ENCODE measurements at regions not wholly inside any gene's neighbourhood (a gene's known extent, or its start where the extent isn't known, plus 50 kb on each side); places are given as distances from the start of the nearest gene placed in this dataset.

GRCh38 chr3:168498194-168498593 lies 402.5 kb upstream of the GOLIM4 start:
- POLR2A ChIA-PET, result no interaction called here
- Mint-ChIP-seq H3K4me1 (ENCODE audit: low read depth) (no peaks in the 10 kb centered on the region), H3K9me3 (ENCODE audit: insufficient read depth) (no peaks in the 10 kb centered on the region), H3K4me3 (no peak overlapping the region), H3K36me3 (ENCODE audit: low read depth) (no peaks in the 10 kb centered on the region), H3K27me3 (ENCODE audit: low read depth) (no peaks in the 10 kb centered on the region), H3K27ac (no peak overlapping the region)
- ATAC-seq, result no peak
- no peak for DNase-seq
- CTCF ChIA-PET, result no interaction called here

DNA sequence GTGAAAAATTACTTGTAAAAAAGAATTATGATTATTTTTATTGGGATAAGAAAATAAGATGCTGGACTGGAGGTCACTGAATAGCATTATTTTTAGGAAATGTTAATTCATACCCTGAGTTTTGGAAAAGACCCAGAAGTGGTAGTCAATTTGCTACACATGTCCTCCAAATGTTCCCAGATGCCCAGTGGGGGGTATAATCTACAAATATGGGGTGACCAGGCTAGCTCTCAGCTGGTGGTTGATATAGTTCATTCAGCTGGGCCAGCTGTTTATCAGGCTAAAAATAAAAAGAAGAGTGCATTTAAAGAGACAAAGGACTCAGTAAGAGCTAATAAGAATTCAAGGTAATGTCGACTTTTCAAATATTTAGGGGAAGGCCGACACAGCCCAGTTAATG lies 402.0 kb upstream of the GOLIM4 start:
- H3K27ac Mint-ChIP-seq, result no peak overlapping the region
- H3K4me1 Mint-ChIP-seq (ENCODE audit: low read depth), result no peaks in the 10 kb centered on the region
- DNase-seq (no peak), ATAC-seq (no peak)
- H3K4me3 Mint-ChIP-seq, result no peak overlapping the region
- ChIA-PET POLR2A (no interaction called here), CTCF (no interaction called here)
- H3K36me3 Mint-ChIP-seq (ENCODE audit: low read depth), result no peaks in the 10 kb centered on the region
- H3K27me3 Mint-ChIP-seq (ENCODE audit: low read depth), result no peaks in the 10 kb centered on the region
- H3K9me3 Mint-ChIP-seq (ENCODE audit: insufficient read depth), result no peaks in the 10 kb centered on the region

DNA sequence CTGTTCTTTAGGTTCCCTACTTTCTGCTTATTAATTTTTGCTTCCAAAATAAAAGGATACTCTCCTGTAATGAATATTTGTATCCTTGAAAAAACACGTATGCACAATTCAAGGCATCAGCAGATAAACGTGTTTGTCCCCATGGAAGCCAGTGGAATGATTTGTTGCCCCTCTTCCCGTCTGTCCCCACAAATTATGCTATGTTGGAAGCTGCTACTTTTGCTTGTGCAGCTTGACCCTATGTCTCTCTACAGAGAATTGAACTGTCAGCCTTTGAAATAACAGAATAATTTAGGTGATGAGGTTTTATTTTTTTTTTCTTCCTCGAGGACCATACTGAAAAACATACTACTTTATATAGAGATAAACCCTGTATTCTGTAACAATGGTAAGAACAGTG lies 401.5 kb upstream of the GOLIM4 start:
- Mint-ChIP-seq H3K27ac (no peak overlapping the region), H3K4me3 (no peak overlapping the region), H3K27me3 (ENCODE audit: low read depth) (no peaks in the 10 kb centered on the region), H3K9me3 (ENCODE audit: insufficient read depth) (no peaks in the 10 kb centered on the region), H3K4me1 (ENCODE audit: low read depth) (no peaks in the 10 kb centered on the region), H3K36me3 (ENCODE audit: low read depth) (no peaks in the 10 kb centered on the region)
- ChIA-PET POLR2A (no interaction called here), CTCF (no interaction called here)
- DNase-seq, result no peak
- no peak for ATAC-seq

DNA sequence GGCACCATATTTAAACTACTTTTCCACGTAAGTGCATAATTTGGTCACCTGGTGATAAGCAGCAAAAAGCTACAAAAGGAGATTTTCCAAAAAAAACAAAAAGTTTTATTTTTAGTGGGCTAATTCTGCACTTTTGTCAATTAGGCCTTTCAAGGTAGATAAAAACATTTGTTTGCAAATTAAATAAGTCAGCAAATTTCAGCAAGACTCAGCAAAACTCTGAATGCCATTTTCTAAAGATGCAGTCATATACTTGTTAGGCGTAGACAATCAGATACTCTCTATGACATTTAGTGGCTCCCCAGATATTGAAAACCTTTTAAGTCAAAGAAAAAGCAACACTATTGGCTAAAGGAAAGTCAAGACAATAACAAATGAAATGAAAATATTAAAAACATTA lies 400.2 kb upstream of the GOLIM4 start:
- CTCF ChIA-PET, result no interaction called here
- H3K4me3 Mint-ChIP-seq, result no peak overlapping the region
- ATAC-seq (no peak), DNase-seq (no peak)
- H3K4me1 Mint-ChIP-seq (ENCODE audit: low read depth), result no peaks in the 10 kb centered on the region
- H3K36me3 Mint-ChIP-seq (ENCODE audit: low read depth), result no peaks in the 10 kb centered on the region
- no peaks in the 10 kb centered on the region for H3K9me3 Mint-ChIP-seq (ENCODE audit: insufficient read depth)
- POLR2A ChIA-PET, result no interaction called here
- no peak overlapping the region for H3K27ac Mint-ChIP-seq
- H3K27me3 Mint-ChIP-seq (ENCODE audit: low read depth), result no peaks in the 10 kb centered on the region

DNA sequence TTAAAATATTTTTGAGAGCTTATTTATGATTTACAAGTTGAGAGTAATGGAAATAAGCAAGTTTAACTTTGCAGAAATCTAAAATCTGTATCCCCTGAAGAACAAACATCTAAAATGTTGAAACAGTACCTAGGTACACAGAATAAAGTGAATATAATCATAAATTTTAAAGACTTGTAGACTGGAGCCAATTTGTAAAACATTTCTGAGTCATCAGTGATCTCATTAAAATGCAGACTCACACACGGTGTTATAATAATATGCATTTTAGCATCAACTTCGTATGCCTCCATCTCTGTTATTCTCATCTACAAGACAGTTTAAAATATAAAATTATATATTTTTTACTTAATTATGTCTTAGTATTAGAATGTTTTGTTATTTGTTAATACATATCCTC lies 399.5 kb upstream of the GOLIM4 start:
- H3K36me3 Mint-ChIP-seq (ENCODE audit: low read depth), result no peaks in the 10 kb centered on the region
- ChIA-PET POLR2A (no interaction called here), CTCF (no interaction called here)
- no peak overlapping the region for H3K4me3 Mint-ChIP-seq
- ATAC-seq (no peak), DNase-seq (no peak)
- no peaks in the 10 kb centered on the region for H3K27me3 Mint-ChIP-seq (ENCODE audit: low read depth)
- H3K4me1 Mint-ChIP-seq (ENCODE audit: low read depth), result no peaks in the 10 kb centered on the region
- H3K9me3 Mint-ChIP-seq (ENCODE audit: insufficient read depth), result no peaks in the 10 kb centered on the region
- H3K27ac Mint-ChIP-seq, result no peak overlapping the region

- H3K4me1 Mint-ChIP-seq (ENCODE audit: low read depth), result no peaks in the 10 kb centered on the region
- no peak for ATAC-seq
- POLR2A ChIA-PET, result no interaction called here
- H3K27me3 Mint-ChIP-seq (ENCODE audit: low read depth), result no peaks in the 10 kb centered on the region
- CTCF ChIA-PET, result no interaction called here
- no peak for DNase-seq
- H3K36me3 Mint-ChIP-seq (ENCODE audit: low read depth), result no peaks in the 10 kb centered on the region
- no peak overlapping the region for H3K4me3 Mint-ChIP-seq
- no peak overlapping the region for H3K27ac Mint-ChIP-seq
- no peaks in the 10 kb centered on the region for H3K9me3 Mint-ChIP-seq (ENCODE audit: insufficient read depth)
Measured at GRCh38 chr3:168493412-168494205, 397.9 kb upstream of the GOLIM4 start.

DNA sequence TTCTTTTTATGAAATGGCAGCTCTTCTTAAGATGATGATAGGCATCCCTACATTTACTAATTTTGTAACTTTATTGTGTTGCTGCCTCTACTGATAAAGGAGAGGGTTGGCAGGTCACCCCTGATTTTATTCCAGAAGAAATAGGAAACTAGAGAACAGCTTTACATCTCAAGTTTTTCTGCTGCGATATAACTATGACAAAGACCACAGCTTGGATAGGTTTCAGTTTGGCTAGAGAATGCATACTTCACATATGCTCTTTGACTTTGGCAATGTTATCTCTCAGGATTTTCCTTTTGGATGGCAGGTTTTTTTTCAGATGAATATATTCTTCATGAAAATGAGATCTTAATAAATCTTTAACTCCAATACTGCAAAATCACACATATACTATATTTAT lies 395.3 kb upstream of the GOLIM4 start:
- ATAC-seq, result no peak
- DNase-seq, result no peak
- H3K4me3 Mint-ChIP-seq, result no peak overlapping the region
- H3K4me1 Mint-ChIP-seq (ENCODE audit: low read depth), result no peaks in the 10 kb centered on the region
- H3K36me3 Mint-ChIP-seq (ENCODE audit: low read depth), result no peaks in the 10 kb centered on the region
- H3K27me3 Mint-ChIP-seq (ENCODE audit: low read depth), result no peaks in the 10 kb centered on the region
- ChIA-PET CTCF (no interaction called here), POLR2A (no interaction called here)
- H3K9me3 Mint-ChIP-seq (ENCODE audit: insufficient read depth), result no peaks in the 10 kb centered on the region
- H3K27ac Mint-ChIP-seq, result no peak overlapping the region

DNA sequence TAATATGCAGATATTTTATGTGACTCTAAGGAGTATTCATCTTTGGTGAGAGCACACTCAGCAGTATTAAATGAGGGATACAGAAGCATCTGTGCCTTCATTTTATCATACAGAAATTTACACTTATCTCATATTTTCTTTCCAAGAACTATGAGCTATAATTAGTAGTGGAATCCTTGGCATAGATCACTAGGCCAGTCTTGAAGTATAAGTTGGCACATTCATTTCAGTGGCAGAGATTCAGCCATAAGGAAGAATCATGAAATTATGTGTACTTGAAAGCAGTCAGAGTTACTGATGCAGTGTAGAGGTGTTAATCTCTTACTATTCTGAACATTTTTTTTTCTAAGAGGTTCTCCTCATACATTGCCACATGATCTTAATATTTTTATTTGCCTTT lies 393.6 kb upstream of the GOLIM4 start:
- ChIA-PET POLR2A (interaction anchor here (0.6 kb wide), 1 partner anchor 10 kb away, joined by 7 read pairs; no protein-coding TSS in a partner anchor), CTCF (no interaction called here)
- Mint-ChIP-seq H3K9me3 (ENCODE audit: insufficient read depth) (no peaks in the 10 kb centered on the region), H3K27me3 (ENCODE audit: low read depth) (no peaks in the 10 kb centered on the region), H3K4me3 (no peak overlapping the region), H3K27ac (no peak overlapping the region), H3K4me1 (ENCODE audit: low read depth) (no peaks in the 10 kb centered on the region), H3K36me3 (ENCODE audit: low read depth) (no peaks in the 10 kb centered on the region)
- ATAC-seq (no peak), DNase-seq (no peak)

DNA sequence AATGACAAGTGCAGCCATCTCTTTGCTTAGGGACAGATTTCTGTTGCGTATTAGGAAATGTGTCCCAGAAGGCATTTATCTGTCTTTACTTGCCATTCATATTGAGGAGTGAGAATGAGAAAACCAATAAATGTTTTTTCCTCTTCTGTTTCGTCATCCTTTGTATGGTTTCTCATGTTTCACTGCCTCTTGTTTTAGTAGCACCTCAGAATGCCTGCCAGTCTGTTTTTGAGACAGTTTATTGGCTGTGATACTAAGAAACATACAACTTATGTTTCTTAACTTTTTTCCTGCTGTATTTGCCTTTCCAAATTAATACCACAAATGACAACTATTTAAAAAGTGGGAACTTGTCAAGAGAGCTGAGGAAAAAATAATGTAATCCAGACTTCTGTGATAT lies 390.2 kb upstream of the GOLIM4 start:
- Mint-ChIP-seq H3K36me3 (ENCODE audit: low read depth) (no peaks in the 10 kb centered on the region), H3K9me3 (ENCODE audit: insufficient read depth) (no peaks in the 10 kb centered on the region), H3K4me1 (ENCODE audit: low read depth) (no peaks in the 10 kb centered on the region), H3K27ac (no peak overlapping the region), H3K4me3 (no peak overlapping the region), H3K27me3 (ENCODE audit: low read depth) (no peaks in the 10 kb centered on the region)
- CTCF ChIA-PET, result no interaction called here
- DNase-seq, result no peak
- ATAC-seq, result no peak
- POLR2A ChIA-PET, result no interaction called here

GRCh38 chr3:168476360-168476980 lies 380.7 kb upstream of the GOLIM4 start:
- DNase-seq, result no peak
- Mint-ChIP-seq H3K4me1 (ENCODE audit: low read depth) (no peaks in the 10 kb centered on the region), H3K9me3 (ENCODE audit: insufficient read depth) (no peaks in the 10 kb centered on the region), H3K27ac (no peak overlapping the region), H3K4me3 (no peak overlapping the region), H3K27me3 (ENCODE audit: low read depth) (no peaks in the 10 kb centered on the region), H3K36me3 (ENCODE audit: low read depth) (no peaks in the 10 kb centered on the region)
- ATAC-seq, result no peak
- CTCF ChIA-PET, result no interaction called here
- POLR2A ChIA-PET, result no interaction called here

- Mint-ChIP-seq H3K36me3 (ENCODE audit: low read depth) (no peaks in the 10 kb centered on the region), H3K4me3 (no peak overlapping the region), H3K9me3 (ENCODE audit: insufficient read depth) (no peaks in the 10 kb centered on the region), H3K27ac (no peak overlapping the region), H3K27me3 (ENCODE audit: low read depth) (no peaks in the 10 kb centered on the region), H3K4me1 (ENCODE audit: low read depth) (no peaks in the 10 kb centered on the region)
- no peak for DNase-seq
- ATAC-seq, result no peak
- ChIA-PET POLR2A (no interaction called here), CTCF (no interaction called here)
Measured at GRCh38 chr3:168475704-168476103, 380.0 kb upstream of the GOLIM4 start.

DNA sequence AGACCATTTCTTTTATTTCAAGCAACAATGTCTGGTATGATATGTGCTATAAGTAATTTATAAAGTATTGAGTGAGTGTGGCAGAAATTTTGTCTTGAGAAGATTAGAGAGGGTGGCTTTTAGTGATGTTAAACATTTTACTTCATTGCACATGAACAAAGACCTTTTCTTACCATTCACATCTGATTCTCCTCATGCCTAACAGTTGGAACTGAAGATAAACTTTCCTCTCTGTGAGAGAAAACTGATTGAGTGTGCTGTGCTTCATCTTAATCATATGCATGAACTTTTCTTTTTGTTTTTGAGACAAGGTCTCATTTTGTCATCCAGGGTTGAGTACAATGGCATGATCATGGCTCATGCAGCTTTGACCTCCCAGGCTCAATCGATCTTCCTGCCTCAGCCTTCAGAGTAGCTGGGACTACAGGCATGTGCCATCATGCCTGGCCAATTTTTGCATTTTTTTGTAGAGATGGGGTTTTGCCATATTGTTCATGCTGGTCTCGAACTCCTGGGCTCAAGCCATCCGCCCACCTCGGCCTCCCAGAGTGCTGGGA lies 377.7 kb upstream of the GOLIM4 start:
- CTCF ChIA-PET, result no interaction called here
- POLR2A ChIA-PET, result no interaction called here
- Mint-ChIP-seq H3K4me3 (no peak overlapping the region), H3K9me3 (ENCODE audit: insufficient read depth) (no peaks in the 10 kb centered on the region), H3K4me1 (ENCODE audit: low read depth) (no peaks in the 10 kb centered on the region), H3K27me3 (ENCODE audit: low read depth) (no peaks in the 10 kb centered on the region), H3K36me3 (ENCODE audit: low read depth) (no peaks in the 10 kb centered on the region), H3K27ac (no peak overlapping the region)
- no peak for ATAC-seq
- no peak for DNase-seq

GRCh38 chr3:168472783-168473182 lies 377.1 kb upstream of the GOLIM4 start:
- H3K4me3 Mint-ChIP-seq, result no peak overlapping the region
- H3K9me3 Mint-ChIP-seq (ENCODE audit: insufficient read depth), result no peaks in the 10 kb centered on the region
- H3K4me1 Mint-ChIP-seq (ENCODE audit: low read depth), result no peaks in the 10 kb centered on the region
- no peaks in the 10 kb centered on the region for H3K36me3 Mint-ChIP-seq (ENCODE audit: low read depth)
- ChIA-PET CTCF (no interaction called here), POLR2A (no interaction called here)
- ATAC-seq, result no peak
- H3K27ac Mint-ChIP-seq, result no peak overlapping the region
- DNase-seq, result no peak
- H3K27me3 Mint-ChIP-seq (ENCODE audit: low read depth), result no peaks in the 10 kb centered on the region

Measured in activated CD8-positive, alpha-beta T cell treated with anti-CD3 and anti-CD28 coated beads, Interleukin-2, amount 10 ng/mL, durations not matched to agents 7 days and 5 days (primary cell).